GM12892 (cell line): ENCODE measurements at regions not wholly inside any gene's neighbourhood (a gene's known extent, or its start where the extent isn't known, plus 50 kb on each side); places are given as distances from the start of the nearest gene placed in this dataset.

Experiments used
- DNase-seq: peaks from one replicate; pipeline ENCODE4 v3.0.0; 2011; ENCODE audit not compliant: insufficient read length
- FAIRE-seq: peaks from 2 replicates; lab custom pipeline; 2011; peaks lifted over from hg19 to GRCh38; lab: Jason Lieb, UNC
- POLR2A ChIP-seq: IDR thresholded peaks from 2 replicates; pipeline ENCODE4 v1.6.1; 2011; ENCODE audit warnings: low read depth, low read length, control low read depth
- POLR2AphosphoS5 ChIP-seq: IDR thresholded peaks from 2 replicates; pipeline ENCODE4 v1.6.1; 2011; ENCODE audit warnings: low read depth, low read length, control low read depth
- TAF1 ChIP-seq: IDR thresholded peaks from 2 replicates; pipeline ENCODE4 v1.6.1; 2011; ENCODE audit warnings: low read depth, mild to moderate bottlenecking, control low read depth, low read length, borderline replicate concordance

GRCh38 chr4:174091130-174091529, 192.3 kb downstream of the FBXO8 start:
- FAIRE-seq (no peak), DNase-seq (no peak)
- TF ChIP-seq POLR2AphosphoS5 (no peak), TAF1 (no peak), POLR2A (no peak)

- FAIRE-seq (no peak), DNase-seq (no peak)
- no peak for TF ChIP-seq TAF1
- TF ChIP-seq POLR2AphosphoS5: no peak
- TF ChIP-seq POLR2A: no peak
These were observed 193.8 kb downstream of the FBXO8 start for GRCh38 chr4:174089711-174090110.

- TF ChIP-seq POLR2A (no peak), POLR2AphosphoS5 (no peak), TAF1 (no peak)
- FAIRE-seq: no peak
These were observed 194.7 kb downstream of the FBXO8 start for GRCh38 chr4:174088795-174089194.

GRCh38 chr4:174086829-174087799, 196.4 kb downstream of the FBXO8 start:
- DNase-seq (no peak), FAIRE-seq (no peak)
- TF ChIP-seq POLR2A (no peak), TAF1 (no peak), POLR2AphosphoS5 (no peak)

More at GRCh38 chr4:174088795-174089194, 194.7 kb downstream of the FBXO8 start:
- DNase-seq: no peak

GRCh38 chr4:174084981-174085380, 198.5 kb downstream of the FBXO8 start:
- DNase-seq (no peak), FAIRE-seq (no peak)
- TF ChIP-seq POLR2AphosphoS5 (no peak), TAF1 (no peak), POLR2A (no peak)

- FAIRE-seq: no peak
- DNase-seq: no peak
- TF ChIP-seq POLR2A: no peak
These were observed 198.9 kb downstream of the FBXO8 start for GRCh38 chr4:174084542-174084941.

- no peak for DNase-seq
- no peak for TF ChIP-seq POLR2A
- TF ChIP-seq POLR2AphosphoS5: no peak
- no peak for FAIRE-seq
These were observed 203.1 kb downstream of the FBXO8 start for GRCh38 chr4:174080361-174080760.

- FAIRE-seq (no peak), DNase-seq (no peak)
- TF ChIP-seq TAF1 (no peak), POLR2A (no peak), POLR2AphosphoS5 (no peak)
These were observed 211.9 kb downstream of the FBXO8 start for GRCh38 chr4:174071595-174071994.

GRCh38 chr4:174069848-174070330, 213.6 kb downstream of the FBXO8 start:
- TF ChIP-seq POLR2A: no peak
- TF ChIP-seq TAF1: no peak
- no peak for TF ChIP-seq POLR2AphosphoS5
- DNase-seq (no peak), FAIRE-seq (no peak)

GRCh38 chr4:174066611-174067205, 216.8 kb downstream of the FBXO8 start:
- no peak for TF ChIP-seq POLR2A
- TF ChIP-seq POLR2AphosphoS5: no peak
- no peak for TF ChIP-seq TAF1
- DNase-seq (no peak), FAIRE-seq (no peak)

GRCh38 chr4:174062831-174063230, 220.6 kb downstream of the FBXO8 start:
- DNase-seq (no peak), FAIRE-seq (no peak)
- no peak for TF ChIP-seq POLR2A
- TF ChIP-seq TAF1: no peak
- TF ChIP-seq POLR2AphosphoS5: no peak

- TF ChIP-seq POLR2A: no peak
- no peak for TF ChIP-seq POLR2AphosphoS5
- no peak for TF ChIP-seq TAF1
- FAIRE-seq (no peak), DNase-seq (no peak)
These were observed 222.4 kb downstream of the FBXO8 start for GRCh38 chr4:174061026-174061425.

GRCh38 chr4:174058846-174059245, 224.6 kb downstream of the FBXO8 start:
- TF ChIP-seq POLR2A: no peak
- TF ChIP-seq TAF1: no peak
- no peak for TF ChIP-seq POLR2AphosphoS5
- FAIRE-seq (no peak), DNase-seq (no peak)
